Hypothalamus (tissue), 51 donors: ENCODE measurements at regions not wholly inside any gene's neighbourhood (a gene's known extent, or its start where the extent isn't known, plus 50 kb on each side); places are given as distances from the start of the nearest gene placed in this dataset.
"Not testable (repeated sequence)": the region's sequence is repeated elsewhere in the genome, so short reads cannot be mapped to it uniquely, and the experiment has no call there.

Source experiments
- DNase-seq, 51 donors: peaks; one replicate each; lab custom pipeline; 2025; lab: John Stamatoyannopoulos, UW

DNA sequence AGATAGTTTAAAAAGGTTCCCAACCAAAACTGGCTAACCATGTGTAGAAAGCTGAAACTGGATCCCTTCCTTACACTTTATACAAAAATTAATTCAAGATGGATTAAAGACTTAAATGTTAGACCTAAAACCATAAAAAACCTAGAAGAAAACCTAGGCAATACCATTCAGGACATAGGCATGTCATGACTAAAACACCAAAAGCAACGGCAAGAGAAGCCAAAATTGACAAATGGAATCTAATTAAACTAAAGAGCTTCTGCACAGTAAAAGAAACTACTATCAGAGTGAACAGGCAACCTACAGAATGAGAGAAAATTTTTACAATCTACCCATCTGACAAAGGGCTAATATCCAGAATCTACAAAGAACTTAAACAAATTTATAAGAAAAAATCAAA lies 379.1 kb upstream of the PIK3R1 start:
- not testable (repeated sequence) for DNase-seq

- no peak for DNase-seq
These were observed 384.5 kb upstream of the PIK3R1 start for GRCh38 chr5:67831048-67831447.

GRCh38 chr5:67827541-67827940 lies 388.0 kb upstream of the PIK3R1 start:
- DNase-seq: no peak

- DNase-seq: no peak
These were observed 390.7 kb upstream of the PIK3R1 start for GRCh38 chr5:67824852-67825251.

GRCh38 chr5:67817652-67818051 lies 397.9 kb upstream of the PIK3R1 start:
- no peak for DNase-seq

GRCh38 chr5:67816456-67816855 lies 399.1 kb upstream of the PIK3R1 start:
- DNase-seq: no peak

GRCh38 chr5:67815455-67816391 lies 399.8 kb upstream of the PIK3R1 start:
- no peak for DNase-seq

DNA sequence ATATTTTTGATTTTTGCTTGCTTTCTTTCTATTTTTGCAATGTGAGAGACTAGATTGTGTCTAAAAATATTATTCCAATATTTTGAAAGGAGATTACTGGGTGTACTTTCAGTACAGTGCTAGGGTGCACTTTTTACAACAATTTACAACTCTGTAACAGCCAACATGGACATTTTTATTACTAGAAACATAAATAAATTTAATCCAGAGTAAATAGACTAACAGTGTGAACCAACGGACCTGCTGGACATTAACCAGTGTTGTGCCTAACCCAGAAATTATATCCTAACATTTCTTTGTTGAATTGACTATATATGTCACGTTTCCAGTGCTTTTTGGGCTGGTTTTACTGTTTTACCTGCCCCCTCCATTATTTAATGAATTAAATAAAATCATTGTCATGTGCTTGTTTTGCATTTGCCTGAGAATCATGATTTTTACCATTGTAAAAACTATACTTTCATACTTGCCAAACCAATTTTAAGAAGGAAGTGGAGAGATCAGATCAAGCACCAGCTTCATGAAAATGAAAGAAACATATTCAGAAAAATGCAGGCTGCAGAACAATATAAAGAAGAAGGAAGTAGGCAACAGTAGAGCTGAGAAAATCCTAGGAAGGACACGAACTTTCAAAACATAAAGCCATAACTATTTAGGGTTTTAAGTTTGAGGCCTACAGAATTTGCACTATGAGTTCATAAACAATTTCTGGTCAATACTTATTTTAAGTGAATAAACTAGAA lies 400.8 kb upstream of the PIK3R1 start:
- no peak for DNase-seq

- no peak for DNase-seq
These were observed 401.5 kb upstream of the PIK3R1 start for GRCh38 chr5:67813877-67814539.

DNA sequence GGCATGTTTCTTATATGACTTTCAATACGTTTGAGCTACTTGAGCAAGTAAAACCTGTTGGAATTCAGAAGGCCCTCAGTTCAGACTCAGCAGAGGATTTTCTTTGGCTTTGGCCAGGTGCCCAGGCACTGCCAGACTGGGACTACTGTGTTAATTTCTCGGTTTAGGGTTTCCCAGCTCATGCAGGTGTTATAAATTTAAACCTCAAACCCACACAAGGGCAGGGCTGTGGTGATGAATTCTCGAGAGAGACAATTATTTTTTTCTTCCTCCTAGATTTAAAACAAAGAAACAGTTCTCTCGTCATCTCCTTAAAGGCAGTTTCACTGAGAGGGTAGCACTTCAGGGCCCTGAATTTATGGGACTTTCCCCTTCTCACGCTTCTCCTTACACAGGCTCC lies 406.0 kb upstream of the PIK3R1 start:
- peak in 6 of 51 donors; percentile 0 to 11 (median 2) for DNase-seq

DNA sequence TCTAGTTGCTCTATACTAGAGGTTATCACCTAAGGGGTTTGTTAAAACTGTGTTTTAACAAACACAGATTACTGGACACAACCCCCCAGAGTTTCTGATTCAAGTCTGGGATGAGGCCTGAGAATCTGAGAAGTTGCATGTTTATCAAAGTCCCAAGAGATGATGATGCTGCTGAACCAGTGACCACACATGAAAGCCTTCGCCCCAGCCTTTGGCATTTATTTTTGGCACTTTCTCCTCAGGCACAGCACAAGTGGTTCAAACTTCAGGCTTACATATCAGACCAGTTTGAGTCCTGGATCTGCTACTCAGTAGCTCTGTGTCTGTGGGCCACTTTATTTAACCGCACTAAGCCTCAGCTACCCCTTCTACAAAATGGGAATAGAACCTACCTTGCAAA lies 407.2 kb upstream of the PIK3R1 start:
- no peak for DNase-seq

DNA sequence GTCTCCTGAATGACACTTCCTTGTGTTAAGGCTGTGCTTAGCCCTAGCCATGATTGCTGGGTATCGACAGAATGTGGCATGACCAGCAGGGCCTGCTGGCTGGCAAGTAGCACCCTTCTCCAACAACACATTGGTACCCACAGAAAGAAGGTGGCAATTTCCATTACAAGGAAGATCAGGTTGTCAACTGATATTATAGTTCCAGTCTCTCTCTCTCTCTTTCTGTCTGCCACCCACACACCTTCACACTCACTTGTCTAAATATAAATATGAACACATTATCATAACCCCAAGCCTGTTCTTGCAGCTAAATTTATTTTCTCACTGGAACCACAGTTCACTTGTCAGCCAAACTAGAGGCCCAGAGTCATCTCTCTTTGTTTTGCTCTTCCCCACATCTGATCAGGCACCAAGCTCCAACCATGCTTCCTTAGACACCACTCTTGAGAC lies 408.1 kb upstream of the PIK3R1 start:
- DNase-seq: no peak

GRCh38 chr5:67806654-67807438 lies 408.7 kb upstream of the PIK3R1 start:
- DNase-seq: no peak

DNA sequence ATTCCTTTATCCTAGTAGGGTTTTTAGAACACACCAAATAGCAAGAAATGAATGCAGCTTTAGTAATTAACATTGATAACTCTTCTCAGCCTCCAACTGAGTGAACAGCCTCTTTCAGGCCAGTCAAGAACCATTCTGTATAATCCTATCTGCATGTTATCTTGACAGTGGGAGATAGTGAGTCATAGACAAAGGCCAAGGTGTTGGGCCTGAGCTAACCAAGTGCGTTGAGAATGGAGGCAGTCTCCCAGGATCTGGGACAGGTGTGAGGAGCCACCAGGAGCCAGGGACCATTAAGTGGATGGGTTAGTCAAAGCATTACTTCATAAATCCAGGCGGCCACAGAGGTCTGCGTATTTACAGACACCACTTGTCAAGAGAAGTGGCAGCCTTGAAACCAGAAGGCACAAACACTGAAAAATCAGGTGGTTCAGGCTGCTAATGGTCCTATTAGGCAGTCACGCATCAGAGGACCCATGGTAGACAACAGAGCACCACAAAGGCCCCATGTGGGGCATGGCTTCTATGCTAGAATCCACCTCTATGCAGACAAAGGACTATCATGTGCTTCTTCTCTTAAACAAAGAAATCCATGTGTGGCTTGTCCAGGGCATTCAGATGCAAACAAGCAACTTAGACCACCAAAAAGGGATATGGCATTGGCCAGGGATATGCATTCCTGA lies 409.7 kb upstream of the PIK3R1 start:
- DNase-seq: no peak

DNA sequence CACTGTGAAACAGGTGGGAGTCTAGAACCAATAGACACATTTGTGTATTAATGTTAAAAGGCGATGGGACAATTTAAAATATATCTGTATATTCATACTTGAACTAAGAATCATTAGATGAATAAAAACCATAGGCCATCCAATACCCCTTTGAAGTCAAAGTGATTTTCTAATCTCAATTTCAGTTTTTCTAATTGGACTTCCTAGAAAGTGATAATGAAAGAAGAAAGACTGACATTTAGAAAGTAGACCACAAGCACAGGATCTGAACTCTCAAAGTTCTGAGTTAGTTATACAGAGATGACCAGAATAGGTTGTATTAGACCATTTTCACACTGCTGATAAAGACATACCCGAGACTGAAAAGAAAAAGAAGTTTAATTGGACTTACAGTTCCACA lies 412.8 kb upstream of the PIK3R1 start:
- DNase-seq: no peak

GRCh38 chr5:67799732-67800234 lies 415.8 kb upstream of the PIK3R1 start:
- no peak for DNase-seq

DNA sequence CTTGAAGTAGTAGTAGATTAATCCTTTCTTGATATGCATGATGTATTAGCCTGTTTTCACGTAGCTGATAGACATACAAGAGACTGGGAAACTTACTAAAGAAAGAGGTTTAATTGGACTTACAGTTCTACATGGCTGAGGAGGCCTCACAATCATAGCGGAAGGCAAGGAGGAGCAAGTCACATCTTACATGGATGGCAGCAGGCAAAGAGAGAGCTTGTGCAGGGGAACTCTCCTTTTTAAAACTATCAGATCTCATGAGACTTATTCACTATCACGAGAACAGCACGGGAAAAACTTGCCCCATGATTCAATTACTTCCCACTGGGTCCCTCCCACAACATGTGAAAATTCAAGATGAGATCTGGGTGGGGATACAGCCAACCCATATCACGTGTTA lies 417.1 kb upstream of the PIK3R1 start:
- DNase-seq: not testable (repeated sequence)

DNA sequence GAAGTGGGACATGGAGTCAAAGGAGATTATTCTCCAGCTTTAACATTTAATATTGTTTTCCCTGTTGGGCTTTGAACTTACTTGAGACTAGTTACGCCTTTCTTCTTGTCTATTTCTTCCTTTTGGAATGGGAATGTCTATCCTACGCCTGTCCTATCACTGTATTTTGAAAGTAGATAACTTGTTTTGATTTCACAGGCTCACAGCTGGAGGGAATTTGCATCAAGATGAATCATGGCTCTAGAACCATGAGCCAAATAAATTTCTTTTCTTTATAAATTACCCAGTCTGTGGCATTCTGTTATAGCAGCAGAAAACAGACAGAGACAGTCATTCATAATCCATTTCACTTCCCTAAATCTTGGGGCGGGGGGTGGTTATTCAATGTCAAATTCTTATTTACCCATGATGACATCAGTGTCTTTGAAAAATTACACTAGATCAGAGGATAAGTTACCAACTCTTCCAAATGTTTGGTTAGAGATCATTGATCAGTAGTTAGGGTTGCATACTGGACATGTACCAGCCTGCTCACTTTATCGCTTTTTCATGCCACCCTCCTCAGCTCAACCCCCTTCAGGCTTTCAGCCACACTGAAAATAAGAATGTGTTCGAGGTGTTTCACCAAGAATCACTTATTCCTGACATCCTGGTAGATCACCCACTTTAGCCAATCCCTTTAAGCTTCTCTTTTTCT lies 419.6 kb upstream of the PIK3R1 start:
- no peak for DNase-seq

DNA sequence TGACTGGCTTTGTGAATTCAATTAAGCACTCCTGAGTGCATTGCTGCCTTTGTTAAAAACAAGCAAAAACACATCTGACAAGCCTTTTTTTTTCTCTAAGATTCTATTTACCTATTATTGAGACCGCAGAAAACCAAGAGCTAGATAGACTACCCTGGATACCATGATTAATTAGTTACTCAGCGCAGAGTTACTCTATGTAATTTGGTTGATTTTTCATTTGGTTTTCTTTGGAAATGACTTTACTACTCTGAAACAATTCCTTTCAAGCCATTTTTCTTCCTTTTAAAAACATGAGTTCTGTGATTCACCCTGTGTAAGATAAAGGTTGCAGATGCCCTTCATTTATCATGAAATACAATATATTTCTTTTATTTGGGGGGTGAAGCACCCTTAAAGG lies 421.6 kb upstream of the PIK3R1 start:
- no peak for DNase-seq
